GM12878 (cell line): ENCODE measurements at regions not wholly inside any gene's neighbourhood (a gene's known extent, or its start where the extent isn't known, plus 50 kb on each side); places are given as distances from the start of the nearest gene placed in this dataset.

Experiments used
- ATAC-seq: fragments of 200-7000 bp; cut with Tn5 transposase; 3 replicates; pipeline ENCODE4 v1.9.1; 2020; ENCODE audit warnings: mild to moderate bottlenecking, moderate library complexity
- BruUV-seq: library from RNA; stranded (reverse); fragments of 400-500 nt; replicated peaks from 2 replicates; lab custom pipeline; 2021; lab: Mats Ljungman, UMichigan
- CTCF ChIA-PET: fragments of 300-600 bp; sonication (Branson Sonifier 250); formaldehyde crosslinking; extraction: SDS; loops from one replicate; lab custom pipeline; 2021; ENCODE audit warnings: inconsistent platforms; lab: Yijun Ruan, JAX
- POLR2A ChIA-PET: fragments of 350-600 bp; formaldehyde crosslinking; extraction: SDS; loops from one replicate; lab custom pipeline; 2021; ENCODE audit warnings: inconsistent platforms; lab: Charles Lee
- RAD21 ChIA-PET: fragments of 300-600 bp; sonication (Branson Sonifier 250); formaldehyde crosslinking; loops from one replicate; lab custom pipeline; 2023; ENCODE audit warnings: antibody characterized with exemption; ENCODE audit not compliant: unreplicated experiment; lab: Charles Lee
- SMC1A ChIA-PET: fragments of 300-600 bp; sonication (Branson Sonifier 250); formaldehyde crosslinking; loops from one replicate; lab custom pipeline; 2023; ENCODE audit not compliant: unreplicated experiment, uncharacterized antibody; lab: Charles Lee
- DNase-seq: peaks from one replicate; pipeline ENCODE4 v3.0.0-alpha.2; 2011; ENCODE audit warnings: low read depth, low spot score
- FAIRE-seq: peaks from 3 replicates; lab custom pipeline; 2011; peaks lifted over from hg19 to GRCh38; lab: Jason Lieb, UNC
- H2AFZ ChIP-seq: 2 replicates; pipeline ENCODE4 v1.6.0; 2011; ENCODE audit warnings: low read depth, low read length, control low read depth; ENCODE audit not compliant: control insufficient read depth
- H3K27ac ChIP-seq: 2 replicates; pipeline ENCODE4 v1.5.1; 2011; ENCODE audit warnings: control low read depth; ENCODE audit not compliant: control insufficient read depth, insufficient read depth
- H3K27me3 ChIP-seq, 2 experiments: replicated peaks in 1 of 2; 2 replicates each; pipeline versions ENCODE4 v1.6.0 to v1.6.1; 2011; ENCODE audit warnings: low read length in 1 of 2; ENCODE audit not compliant: control insufficient read depth in 2 of 2, insufficient read depth in 2 of 2
- H3K36me3 ChIP-seq, 2 experiments: 2 replicates each; pipeline ENCODE4 v1.5.1; 2011; ENCODE audit warnings: low read length in 1 of 2; ENCODE audit not compliant: control insufficient read depth in 2 of 2, insufficient read depth in 2 of 2
- H3K4me1 ChIP-seq: 2 replicates; pipeline ENCODE4 v1.6.1; 2011; ENCODE audit warnings: mild to moderate bottlenecking, low read length, moderate library complexity, mixed read lengths; ENCODE audit not compliant: control insufficient read depth, insufficient read depth
- H3K4me2 ChIP-seq: 2 replicates; pipeline ENCODE4 v1.6.0; 2011; ENCODE audit warnings: control low read depth; ENCODE audit not compliant: control insufficient read depth, insufficient read depth
- H3K4me3 ChIP-seq: fragments of 200-600 bp; sonication (generic); 2 replicates; pipeline ENCODE4 v1.5.1; 2016
- H3K79me2 ChIP-seq: 2 replicates; pipeline ENCODE4 v1.6.0; 2011; ENCODE audit warnings: low read length; ENCODE audit not compliant: control insufficient read depth, insufficient read depth
- H3K9ac ChIP-seq: 2 replicates; pipeline ENCODE4 v1.8.0; 2011; ENCODE audit warnings: low read length, control low read depth, mixed read lengths; ENCODE audit not compliant: control insufficient read depth, insufficient read depth
- H3K9me3 ChIP-seq: replicated peaks from 3 replicates; pipeline ENCODE4 v1.5.1; 2011; ENCODE audit warnings: mild to moderate bottlenecking, low read length; ENCODE audit not compliant: control insufficient read depth, insufficient read depth
- H4K20me1 ChIP-seq: 2 replicates; pipeline ENCODE4 v1.6.0; 2011; ENCODE audit not compliant: control insufficient read depth, insufficient read depth
- BACH1 ChIP-seq: fragments of 450-650 bp; IDR thresholded peaks from 2 replicates; pipeline ENCODE4 v1.6.1; 2017; ENCODE audit warnings: mild to moderate bottlenecking, borderline replicate concordance
- MLLT1 ChIP-seq: fragments of 450-650 bp; IDR thresholded peaks from 2 replicates; pipeline ENCODE4 v1.6.1; 2016; ENCODE audit warnings: mild to moderate bottlenecking
- MXI1 ChIP-seq: fragments of 150-350 bp; IDR thresholded peaks from 2 replicates; pipeline ENCODE4 v1.6.1; 2011; ENCODE audit warnings: low read depth, mild to moderate bottlenecking, inconsistent platforms, low read length, improper control_type of control experiment
- NRF1 ChIP-seq: conservative IDR thresholded peaks from 2 replicates; pipeline ENCODE4 v1.6.1; 2011; ENCODE audit warnings: mild to moderate bottlenecking, low read depth, low read length, improper control_type of control experiment
- PRDM15 ChIP-seq: fragments of 450-650 bp; formaldehyde crosslinking; IDR thresholded peaks from 2 replicates; pipeline ENCODE4 v1.4.0; 2020; ENCODE audit warnings: mild to moderate bottlenecking, moderate library complexity
- RELB ChIP-seq: fragments of 450-650 bp; IDR thresholded peaks from 2 replicates; pipeline ENCODE4 v1.6.1; 2017; ENCODE audit warnings: low read depth, mild to moderate bottlenecking, moderate library complexity
- SUZ12 ChIP-seq: fragments of 200-600 bp; sonication (generic); IDR thresholded peaks from one replicate; pipeline ENCODE4 v1.6.1; 2018; ENCODE audit warnings: antibody characterized with exemption, mild to moderate bottlenecking; ENCODE audit not compliant: unreplicated experiment
- ZBTB11 ChIP-seq: fragments of 450-650 bp; formaldehyde crosslinking; IDR thresholded peaks from 2 replicates; pipeline ENCODE4 v1.5.0; 2022; ENCODE audit warnings: mild to moderate bottlenecking, missing genetic modification characterization
- WGBS: methylation state at CpG from one replicate; pipeline ENCODE4 v1.1.6; 2016; ENCODE audit warnings: low lambda C conversion rate; ENCODE audit not compliant: insufficient replicate concordance, insufficient coverage; ENCODE audit errors: missing lambda C conversion rate; 5-methylcytosine and 5-hydroxymethylcytosine counted together
- in situ Hi-C: fragments of 300-500 bp; cut with MboI; formaldehyde crosslinking; loops from 9 replicates; pipeline ENCODE4 v1.14.3; 2018; ENCODE audit warnings: mixed read lengths
- intact Hi-C: fragments of 100-400 bp; cut with micrococcal nuclease; formaldehyde crosslinking; loops from one replicate; pipeline ENCODE4 v1.14.2; 2022; ENCODE audit not compliant: unreplicated experiment
- TF ChIP-seq, protein P1 (sequence below): IDR thresholded peaks from 2 replicates; pipeline ENCODE4 v1.6.1; 2011; ENCODE audit warnings: borderline replicate concordance, low read depth, mild to moderate bottlenecking, moderate library complexity, low read length; ENCODE audit not compliant: insufficient read depth, poor library complexity, severe bottlenecking

GRCh38 chr6:120278689-120279396, 929.3 kb upstream of the MAN1A1 start:
- no peak for FAIRE-seq
- Histone ChIP-seq H3K36me3 (no peaks in the 10 kb centered on the region), H3K9ac (no peak overlapping the region), H3K4me2 (no peak overlapping the region), H3K4me1 (no peaks in the 10 kb centered on the region), H3K79me2 (no peaks in the 10 kb centered on the region), H3K27ac (no peak overlapping the region), H3K27me3 (no peaks in the 10 kb centered on the region), H3K4me3 (no peak overlapping the region), H2AFZ (no peak overlapping the region), H4K20me1 (no peaks in the 10 kb centered on the region), H3K9me3 (no peaks in the 10 kb centered on the region; the same call in 2 of the 3 replicates)
- ATAC-seq = no peak
- no peak for DNase-seq
- POLR2A ChIA-PET = no interaction called here
- BruUV-seq = no TSS peak
- in situ Hi-C loops = no loop called here
- RAD21 ChIA-PET = no interaction called here
- intact Hi-C loops = loop anchor here (10.0 kb wide), 1 partner anchor 534 kb away; no protein-coding TSS in a partner anchor
- 0% methylated on average over 2 of the region's 2 CpGs for WGBS
- CTCF ChIA-PET = no interaction called here
- SMC1A ChIA-PET = interaction anchor here (0.6 to 1.3 kb wide), 2 partner anchors 13 to 152 kb away, joined by 3 read pairs; no protein-coding TSS in a partner anchor
- TF ChIP-seq RELB (no peak), ZBTB11 (no peak), SUZ12 (no peak), PRDM15 (no peak), NRF1 (no peak), MXI1 (no peak), BACH1 (no peak), MLLT1 (no peak)
- TF ChIP-seq, protein P1, sequence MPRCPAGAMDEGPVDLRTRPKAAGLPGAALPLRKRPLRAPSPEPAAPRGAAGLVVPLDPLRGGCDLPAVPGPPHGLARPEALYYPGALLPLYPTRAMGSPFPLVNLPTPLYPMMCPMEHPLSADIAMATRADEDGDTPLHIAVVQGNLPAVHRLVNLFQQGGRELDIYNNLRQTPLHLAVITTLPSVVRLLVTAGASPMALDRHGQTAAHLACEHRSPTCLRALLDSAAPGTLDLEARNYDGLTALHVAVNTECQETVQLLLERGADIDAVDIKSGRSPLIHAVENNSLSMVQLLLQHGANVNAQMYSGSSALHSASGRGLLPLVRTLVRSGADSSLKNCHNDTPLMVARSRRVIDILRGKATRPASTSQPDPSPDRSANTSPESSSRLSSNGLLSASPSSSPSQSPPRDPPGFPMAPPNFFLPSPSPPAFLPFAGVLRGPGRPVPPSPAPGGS = no peak
